Gastrocnemius medialis (tissue), 4 donors: ENCODE measurements at regions not wholly inside any gene's neighbourhood (a gene's known extent, or its start where the extent isn't known, plus 50 kb on each side); places are given as distances from the start of the nearest gene placed in this dataset.

Experiments used
- ATAC-seq, 2 donors: fragments of 150-250 bp; one replicate each; pipeline ENCODE4 v1.9.1; 2016
- DNase-seq, 2 donors: peaks; one replicate each; pipeline ENCODE4 v3.0.0-alpha.2; 2019
- H3K27ac ChIP-seq, 4 donors: fragments of 200-600 bp; sonication (generic); 1 replicate in 1 of 4; 2 replicates in 3 of 4; pipeline ENCODE4 v1.5.1; 2016 to 2018; ENCODE audit warnings: mild to moderate bottlenecking in 2 of 4, moderate library complexity in 1 of 4
- H3K27me3 ChIP-seq, 3 donors: fragments of 200-600 bp; sonication (generic) in 2 of 3; 1 replicate in 1 of 3; 2 replicates in 2 of 3; pipeline versions ENCODE4 v1.5.1 to v1.6.0; 2016 to 2019; ENCODE audit warnings: mild to moderate bottlenecking in 1 of 3, moderate library complexity in 1 of 3
- H3K36me3 ChIP-seq, 2 donors: fragments of 200-600 bp; sonication (generic) in 1 of 2; one replicate each; pipeline ENCODE4 v1.5.1; 2017 to 2018
- H3K4me1 ChIP-seq, 2 donors: fragments of 200-600 bp; sonication (generic) in 1 of 2; one replicate each; pipeline ENCODE4 v1.5.1; 2016 to 2017; ENCODE audit warnings: mild to moderate bottlenecking in 2 of 2
- H3K4me3 ChIP-seq, 4 donors: fragments of 200-600 bp; sonication (generic) in 3 of 4; 1 replicate in 1 of 4; 2 replicates in 3 of 4; pipeline ENCODE4 v1.5.1; 2016 to 2019; ENCODE audit warnings: mild to moderate bottlenecking in 2 of 4
- H3K9me3 ChIP-seq, 3 donors: fragments of 200-600 bp; sonication (generic) in 2 of 3; 1 replicate in 1 of 3; 2 replicates in 2 of 3; pipeline ENCODE4 v1.5.1; 2016 to 2019
- POLR2A ChIP-seq, 2 donors: fragments of 450-650 bp; IDR thresholded peaks; one replicate each; pipeline ENCODE4 v1.6.1; 2017; ENCODE audit warnings: antibody characterized with exemption in 2 of 2, mild to moderate bottlenecking in 2 of 2, moderate library complexity in 2 of 2
- in situ Hi-C, 4 donors: fragments of 200-750 bp; cut with MboI; loops; one replicate each; pipeline versions ENCODE4 v1.15.0 to v1.8.0; 2017; ENCODE audit warnings: low sequenced_read_pairs in 4 of 4
- intact Hi-C: fragments of 100-400 bp; cut with DNase I; formaldehyde crosslinking; loops from one replicate; pipeline ENCODE4 v1.15.1; 2023; ENCODE audit warnings: low total_unique reads
- TF ChIP-seq, protein P1 (sequence below), 5 experiments: fragments of 450-650 bp in 3 of 5; fragments of 200-600 bp in 2 of 5; sonication (generic) in 2 of 5; IDR thresholded peaks in 4 of 5; conservative IDR thresholded peaks in 1 of 5; 1 replicate in 4 of 5; 2 replicates in 1 of 5; pipeline ENCODE4 v1.5.1; 2016 to 2019; ENCODE audit warnings: antibody characterized with exemption in 5 of 5, mild to moderate bottlenecking in 3 of 5, moderate library complexity in 3 of 5

DNA sequence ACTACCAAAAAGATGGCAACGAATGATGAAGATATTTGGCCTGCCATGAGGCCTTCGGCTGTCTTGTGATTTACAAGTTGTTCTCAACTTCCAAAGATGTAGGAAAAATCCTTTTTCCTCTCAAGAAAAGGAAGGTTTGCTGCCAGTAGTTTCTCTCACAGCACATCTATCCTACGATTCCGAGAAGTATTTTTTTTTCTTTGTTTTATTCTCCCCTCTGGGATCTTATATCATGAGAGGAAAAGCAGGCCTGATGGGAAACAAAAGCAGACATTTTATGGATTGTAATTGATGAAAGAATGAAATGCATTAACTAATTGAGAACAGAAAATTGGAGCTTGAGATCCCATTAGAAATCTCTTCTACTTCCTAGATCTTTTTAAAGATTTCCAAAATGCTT lies 1197.9 kb upstream of the SEL1L start:
- no peaks in the 10 kb centered on the region for H3K9me3 ChIP-seq
- H3K36me3 ChIP-seq = no peaks in the 10 kb centered on the region
- H3K4me1 ChIP-seq = no peaks in the 10 kb centered on the region
- intact Hi-C loops (no loop called here), in situ Hi-C loops (no loop called here)
- no peak for DNase-seq
- no peak for ATAC-seq
- no peak overlapping the region for H3K27ac ChIP-seq
- no peak overlapping the region for H3K4me3 ChIP-seq
- TF ChIP-seq, protein P1, sequence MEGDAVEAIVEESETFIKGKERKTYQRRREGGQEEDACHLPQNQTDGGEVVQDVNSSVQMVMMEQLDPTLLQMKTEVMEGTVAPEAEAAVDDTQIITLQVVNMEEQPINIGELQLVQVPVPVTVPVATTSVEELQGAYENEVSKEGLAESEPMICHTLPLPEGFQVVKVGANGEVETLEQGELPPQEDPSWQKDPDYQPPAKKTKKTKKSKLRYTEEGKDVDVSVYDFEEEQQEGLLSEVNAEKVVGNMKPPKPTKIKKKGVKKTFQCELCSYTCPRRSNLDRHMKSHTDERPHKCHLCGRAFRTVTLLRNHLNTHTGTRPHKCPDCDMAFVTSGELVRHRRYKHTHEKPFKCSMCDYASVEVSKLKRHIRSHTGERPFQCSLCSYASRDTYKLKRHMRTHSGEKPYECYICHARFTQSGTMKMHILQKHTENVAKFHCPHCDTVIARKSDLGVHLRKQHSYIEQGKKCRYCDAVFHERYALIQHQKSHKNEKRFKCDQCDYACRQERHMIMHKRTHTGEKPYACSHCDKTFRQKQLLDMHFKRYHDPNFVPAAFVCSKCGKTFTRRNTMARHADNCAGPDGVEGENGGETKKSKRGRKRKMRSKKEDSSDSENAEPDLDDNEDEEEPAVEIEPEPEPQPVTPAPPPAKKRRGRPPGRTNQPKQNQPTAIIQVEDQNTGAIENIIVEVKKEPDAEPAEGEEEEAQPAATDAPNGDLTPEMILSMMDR (IDR thresholded peaks at IDR 0.05 in 4 of 5, conservative IDR thresholded peaks at IDR 0.05 in 1 of 5) = no peak
- TF ChIP-seq POLR2A (IDR thresholded peaks at IDR 0.05) = no peak
- no peaks in the 10 kb centered on the region for H3K27me3 ChIP-seq

GRCh38 chr14:82740547-82740946 lies 1206.9 kb upstream of the SEL1L start:
- DNase-seq = no peak
- Histone ChIP-seq H3K36me3 (no peaks in the 10 kb centered on the region), H3K4me1 (no peaks in the 10 kb centered on the region), H3K27ac (no peak overlapping the region), H3K27me3 (no peaks in the 10 kb centered on the region), H3K9me3 (no peaks in the 10 kb centered on the region), H3K4me3 (no peak overlapping the region)
- in situ Hi-C loops (no loop called here), intact Hi-C loops (no loop called here)
- TF ChIP-seq POLR2A (IDR thresholded peaks at IDR 0.05) = no peak
- TF ChIP-seq, protein P1 (IDR thresholded peaks at IDR 0.05 in 4 of 5, conservative IDR thresholded peaks at IDR 0.05 in 1 of 5) = no peak
- ATAC-seq = no peak

DNA sequence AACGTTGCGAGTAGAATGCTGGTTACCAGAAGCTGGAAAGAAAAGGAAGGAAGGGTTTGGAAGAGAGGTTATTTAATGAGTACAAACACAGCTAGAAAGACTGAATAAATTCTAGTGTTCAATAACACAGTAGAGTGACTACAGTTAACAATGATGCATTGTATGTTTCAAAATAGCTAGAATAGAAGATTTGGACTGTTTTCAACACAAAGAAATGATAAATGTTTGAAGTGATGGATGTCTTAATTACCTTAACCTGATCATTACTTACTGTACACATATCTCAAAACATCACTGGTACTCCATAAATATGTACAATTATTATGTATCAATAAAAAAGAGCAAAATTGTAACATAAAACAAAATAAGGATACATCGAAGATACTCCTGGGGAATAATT lies 1221.8 kb upstream of the SEL1L start:
- no peak overlapping the region for H3K4me3 ChIP-seq
- no peak for ATAC-seq
- no peaks in the 10 kb centered on the region for H3K4me1 ChIP-seq
- H3K9me3 ChIP-seq = no peaks in the 10 kb centered on the region
- no peak for DNase-seq
- in situ Hi-C loops = no loop called here
- intact Hi-C loops = no loop called here
- H3K36me3 ChIP-seq = no peaks in the 10 kb centered on the region
- H3K27ac ChIP-seq = no peak overlapping the region
- TF ChIP-seq, protein P1 (IDR thresholded peaks at IDR 0.05 in 4 of 5, conservative IDR thresholded peaks at IDR 0.05 in 1 of 5) = no peak
- TF ChIP-seq POLR2A (IDR thresholded peaks at IDR 0.05) = no peak
- no peaks in the 10 kb centered on the region for H3K27me3 ChIP-seq

DNA sequence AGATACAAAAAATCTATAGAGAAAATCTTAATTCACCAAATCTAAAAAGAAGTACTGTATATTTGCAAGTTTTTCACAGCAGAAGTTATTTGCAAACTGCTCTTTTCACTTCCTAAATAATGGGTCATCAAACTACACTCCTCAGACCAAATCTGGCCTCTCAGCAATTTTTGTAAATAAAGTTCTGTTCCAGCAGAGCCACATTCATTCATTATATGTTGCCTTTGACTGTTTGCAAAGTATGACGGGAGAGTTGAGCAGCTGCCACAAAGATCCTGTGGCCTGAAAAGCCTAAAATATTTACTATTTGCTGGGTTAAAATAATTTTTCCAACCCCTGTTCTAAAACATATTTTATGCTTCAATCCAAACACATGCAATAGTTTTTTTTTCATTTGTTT lies 1222.3 kb upstream of the SEL1L start:
- H3K4me3 ChIP-seq = no peak overlapping the region
- H3K4me1 ChIP-seq = no peaks in the 10 kb centered on the region
- DNase-seq (no peak), ATAC-seq (no peak)
- TF ChIP-seq, protein P1 (IDR thresholded peaks at IDR 0.05 in 4 of 5, conservative IDR thresholded peaks at IDR 0.05 in 1 of 5) = no peak
- TF ChIP-seq POLR2A (IDR thresholded peaks at IDR 0.05) = no peak
- H3K27me3 ChIP-seq = no peaks in the 10 kb centered on the region
- no peaks in the 10 kb centered on the region for H3K36me3 ChIP-seq
- H3K9me3 ChIP-seq = no peaks in the 10 kb centered on the region
- intact Hi-C loops (no loop called here), in situ Hi-C loops (no loop called here)
- H3K27ac ChIP-seq = no peak overlapping the region

GRCh38 chr14:82757776-82758175 lies 1224.1 kb upstream of the SEL1L start:
- no peak overlapping the region for H3K27ac ChIP-seq
- no peaks in the 10 kb centered on the region for H3K36me3 ChIP-seq
- TF ChIP-seq, protein P1 (IDR thresholded peaks at IDR 0.05 in 4 of 5, conservative IDR thresholded peaks at IDR 0.05 in 1 of 5) = no peak
- TF ChIP-seq POLR2A (IDR thresholded peaks at IDR 0.05) = no peak
- no peaks in the 10 kb centered on the region for H3K9me3 ChIP-seq
- in situ Hi-C loops (no loop called here), intact Hi-C loops (no loop called here)
- H3K4me3 ChIP-seq = no peak overlapping the region
- DNase-seq = no peak
- no peak for ATAC-seq
- H3K27me3 ChIP-seq = no peaks in the 10 kb centered on the region
- no peaks in the 10 kb centered on the region for H3K4me1 ChIP-seq
